Thyroid gland (tissue), 4 donors: ENCODE measurements at regions not wholly inside any gene's neighbourhood (a gene's known extent, or its start where the extent isn't known, plus 50 kb on each side); places are given as distances from the start of the nearest gene placed in this dataset.

ENCODE experiments used
- CTCF ChIP-seq, 6 experiments: fragments of 200-600 bp in 3 of 6; fragments of 450-650 bp in 3 of 6; sonication (generic) in 3 of 6; IDR thresholded peaks; one replicate each; pipeline ENCODE4 v1.5.1; 2016 to 2019; ENCODE audit warnings: antibody characterized with exemption in 6 of 6, mild to moderate bottlenecking in 2 of 6, inconsistent platforms in 1 of 6, moderate library complexity in 1 of 6
- POLR2A ChIP-seq, 2 donors: fragments of 450-650 bp; IDR thresholded peaks; one replicate each; pipeline ENCODE4 v1.6.1; 2017; ENCODE audit warnings: antibody characterized with exemption in 2 of 2, mild to moderate bottlenecking in 2 of 2, moderate library complexity in 1 of 2

GRCh38 chrX:17931855-17932254 is 70.8 kb upstream of the RAI2 start:
- TF ChIP-seq CTCF (IDR thresholded peaks at IDR 0.05) (no peak), POLR2A (IDR thresholded peaks at IDR 0.05) (no peak)
